ENCODE measurements at regions not wholly inside any gene's neighbourhood (a gene's known extent, or its start where the extent isn't known, plus 50 kb on each side); places are given as distances from the start of the nearest gene placed in this dataset.

DNA sequence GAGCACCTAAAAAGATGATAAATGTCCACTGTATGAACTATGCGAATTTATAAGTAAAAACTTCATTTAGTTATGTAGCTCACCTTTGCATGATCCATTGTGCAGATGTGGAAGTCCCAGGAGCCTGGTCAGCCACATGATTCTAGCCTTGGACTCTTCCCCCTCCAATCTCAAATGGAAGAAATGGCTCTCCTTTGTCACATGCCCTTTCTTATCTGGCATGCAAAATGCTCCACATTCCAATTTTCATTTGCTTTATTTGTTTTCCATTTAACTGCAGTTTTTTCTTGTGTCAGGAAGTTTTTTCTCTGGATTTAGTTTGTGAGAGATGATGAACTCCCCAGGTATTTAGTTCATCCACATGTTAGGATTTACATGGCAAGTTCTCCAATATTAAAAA, 73.8 kb downstream of the DYRK2 start:
- Histone ChIP-seq H3F3A (replicated peaks; ENCODE audit: insufficient read depth) (peaks cover under 1% of the 10 kb centered on the region), H3K9ac (no peak overlapping the region), H3K4me2 (no peak overlapping the region), H4K20me1 (ENCODE audit: insufficient read depth) (no peaks in the 10 kb centered on the region), H3K4me3 (ENCODE audit: low read depth in 2 of 2, low read length in 1 of 2) (no peak overlapping the region), H3K79me2 (ENCODE audit: insufficient read depth) (no peaks in the 10 kb centered on the region), H3K9me3 (no peaks in the 10 kb centered on the region), H2AFZ (ENCODE audit: low read depth) (no peak overlapping the region), H3K27me3 (ENCODE audit: insufficient read depth) (no peaks in the 10 kb centered on the region), H3K36me3 (replicated peaks in 1 of 2; ENCODE audit: control insufficient read depth in 1 of 2, insufficient read depth in 2 of 2, low read length in 1 of 2) (no peaks in the 10 kb centered on the region), H3K27ac (ENCODE audit: low read depth in 2 of 2, low read length in 1 of 2) (no peak overlapping the region), H3K9me2 (no peaks in the 10 kb centered on the region), H3K4me1 (ENCODE audit: control insufficient read depth in 1 of 2, insufficient read depth in 2 of 2, low read depth in 1 of 2, low read length in 1 of 2) (peaks cover under 1 to 22% of the 10 kb centered on the region in 2 experiments)
- TF ChIP-seq, protein P1, sequence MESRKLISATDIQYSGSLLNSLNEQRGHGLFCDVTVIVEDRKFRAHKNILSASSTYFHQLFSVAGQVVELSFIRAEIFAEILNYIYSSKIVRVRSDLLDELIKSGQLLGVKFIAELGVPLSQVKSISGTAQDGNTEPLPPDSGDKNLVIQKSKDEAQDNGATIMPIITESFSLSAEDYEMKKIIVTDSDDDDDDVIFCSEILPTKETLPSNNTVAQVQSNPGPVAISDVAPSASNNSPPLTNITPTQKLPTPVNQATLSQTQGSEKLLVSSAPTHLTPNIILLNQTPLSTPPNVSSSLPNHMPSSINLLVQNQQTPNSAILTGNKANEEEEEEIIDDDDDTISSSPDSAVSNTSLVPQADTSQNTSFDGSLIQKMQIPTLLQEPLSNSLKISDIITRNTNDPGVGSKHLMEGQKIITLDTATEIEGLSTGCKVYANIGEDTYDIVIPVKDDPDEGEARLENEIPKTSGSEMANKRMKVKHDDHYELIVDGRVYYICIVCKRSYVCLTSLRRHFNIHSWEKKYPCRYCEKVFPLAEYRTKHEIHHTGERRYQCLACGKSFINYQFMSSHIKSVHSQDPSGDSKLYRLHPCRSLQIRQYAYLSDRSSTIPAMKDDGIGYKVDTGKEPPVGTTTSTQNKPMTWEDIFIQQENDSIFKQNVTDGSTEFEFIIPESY (IDR thresholded peaks at IDR 0.05; ENCODE audit: borderline replicate concordance, low read depth): no peak
- no peak for TF ChIP-seq RXRA (IDR thresholded peaks at IDR 0.05; ENCODE audit: borderline replicate concordance, low read depth)
- TF ChIP-seq FOXM1 (IDR thresholded peaks at IDR 0.05; ENCODE audit: low read depth): no peak
- no peak for TF ChIP-seq YY1 (IDR thresholded peaks at IDR 0.05; ENCODE audit: low read depth)
- no peak for TF ChIP-seq EP300 (IDR thresholded peaks at IDR 0.05; ENCODE audit: borderline replicate concordance in 1 of 2, low read depth in 1 of 2, low read length in 1 of 2)
- TF ChIP-seq NFIC (IDR thresholded peaks at IDR 0.05; ENCODE audit: borderline replicate concordance): no peak
- POLR2A ChIA-PET: no interaction called here
- CTCF ChIA-PET: interaction anchor here (0.8 to 3.5 kb wide), 3 partner anchors 57 to 221 kb away, joined by 3 to 8 read pairs (median 3); no protein-coding TSS in a partner anchor
- WGBS (ENCODE audit: low lambda C conversion rate): 84% methylated on average over 1 of the region's 1 CpG
- DNase-seq: no peak

DNA sequence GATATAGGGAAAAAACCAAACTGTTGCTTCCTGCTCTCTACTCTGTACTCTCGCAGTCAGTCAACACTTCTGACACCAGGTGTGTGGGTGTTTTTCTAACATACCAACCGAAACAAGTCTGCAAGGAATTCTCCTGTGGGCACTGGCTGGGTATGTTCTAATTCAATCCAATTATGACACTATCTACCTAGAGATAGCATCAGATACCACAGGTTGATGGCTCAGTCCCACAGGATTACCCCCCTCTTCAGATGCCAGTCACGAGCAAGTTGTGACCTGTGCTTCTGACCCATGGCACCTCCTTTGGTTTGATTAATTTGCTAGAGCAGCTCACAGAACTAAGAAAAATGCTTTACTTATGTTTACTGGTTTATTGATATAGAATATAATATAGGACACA, 78.3 kb downstream of the DYRK2 start:
- Histone ChIP-seq H2AFZ (ENCODE audit: low read depth) (no peak overlapping the region), H3K9me3 (no peaks in the 10 kb centered on the region), H4K20me1 (ENCODE audit: insufficient read depth) (no peaks in the 10 kb centered on the region), H3K27me3 (ENCODE audit: insufficient read depth) (no peaks in the 10 kb centered on the region), H3F3A (replicated peaks; ENCODE audit: insufficient read depth) (peaks cover 3% of the 10 kb centered on the region), H3K9me2 (no peaks in the 10 kb centered on the region), H3K4me1 (ENCODE audit: control insufficient read depth in 1 of 2, insufficient read depth in 2 of 2, low read depth in 1 of 2, low read length in 1 of 2) (peaks cover 0 to 32% of the 10 kb centered on the region in 2 experiments; a peak in 2 of 4 replicates), H3K4me2 (no peak overlapping the region), H3K36me3 (replicated peaks in 1 of 2; ENCODE audit: control insufficient read depth in 1 of 2, insufficient read depth in 2 of 2, low read length in 1 of 2) (no peaks in the 10 kb centered on the region), H3K79me2 (ENCODE audit: insufficient read depth) (no peaks in the 10 kb centered on the region), H3K4me3 (ENCODE audit: low read depth in 2 of 2, low read length in 1 of 2) (no peak overlapping the region), H3K9ac (no peak overlapping the region), H3K27ac (ENCODE audit: low read depth in 2 of 2, low read length in 1 of 2) (peak overlapping the region in 1 of 2 experiments; percentile 96; a peak in 3 of 4 replicates)
- TF ChIP-seq GATA2 (CRISPR knock-in tag; IDR thresholded peaks at IDR 0.05) (0 out of 2 replicates have a peak, but pooled peaks have one; percentile 24), NRF1 (IDR thresholded peaks at IDR 0.05; ENCODE audit: low read depth, low read length) (no peak)
- DNase-seq: no peak
- ChIA-PET CTCF (interaction anchor here (0.8 to 2.3 kb wide), 4 partner anchors 10 to 284 kb away, joined by 3 to 7 read pairs (median 4); no protein-coding TSS in a partner anchor), POLR2A (interaction anchor here (1.3 kb wide), 1 partner anchor 78 kb away, joined by 3 read pairs; the partner anchor contains the start of gene DYRK2)
- 96% methylated on average over 3 of the region's 3 CpGs for WGBS (ENCODE audit: low lambda C conversion rate)

Data from SK-N-SH (cell line).